Stomach (tissue), 4 donors: ENCODE measurements at regions not wholly inside any gene's neighbourhood (a gene's known extent, or its start where the extent isn't known, plus 50 kb on each side); places are given as distances from the start of the nearest gene placed in this dataset.

Experiments
- EP300 ChIP-seq: sonication (generic); formaldehyde crosslinking; IDR thresholded peaks from one replicate; pipeline ENCODE4 v1.6.1; 2017; ENCODE audit warnings: antibody characterized with exemption
- POLR2A ChIP-seq, 4 donors: fragments of 450-650 bp; IDR thresholded peaks; one replicate each; pipeline ENCODE4 v1.6.1; 2016; ENCODE audit warnings: antibody characterized with exemption in 4 of 4, control low read depth in 2 of 4, mild to moderate bottlenecking in 1 of 4, moderate library complexity in 1 of 4
- POLR2AphosphoS5 ChIP-seq, 3 donors: sonication (generic); formaldehyde crosslinking; IDR thresholded peaks; one replicate each; pipeline ENCODE4 v1.6.1; 2016; ENCODE audit warnings: antibody characterized with exemption in 3 of 3
- TF ChIP-seq, protein P1 (sequence below), 7 experiments: fragments of 450-650 bp in 4 of 7; fragments of 200-600 bp in 3 of 7; sonication (generic) in 3 of 7; IDR thresholded peaks; one replicate each; pipeline ENCODE4 v1.5.1; 2016 to 2019; ENCODE audit warnings: antibody characterized with exemption in 7 of 7, control low read depth in 2 of 7, mild to moderate bottlenecking in 1 of 7

DNA sequence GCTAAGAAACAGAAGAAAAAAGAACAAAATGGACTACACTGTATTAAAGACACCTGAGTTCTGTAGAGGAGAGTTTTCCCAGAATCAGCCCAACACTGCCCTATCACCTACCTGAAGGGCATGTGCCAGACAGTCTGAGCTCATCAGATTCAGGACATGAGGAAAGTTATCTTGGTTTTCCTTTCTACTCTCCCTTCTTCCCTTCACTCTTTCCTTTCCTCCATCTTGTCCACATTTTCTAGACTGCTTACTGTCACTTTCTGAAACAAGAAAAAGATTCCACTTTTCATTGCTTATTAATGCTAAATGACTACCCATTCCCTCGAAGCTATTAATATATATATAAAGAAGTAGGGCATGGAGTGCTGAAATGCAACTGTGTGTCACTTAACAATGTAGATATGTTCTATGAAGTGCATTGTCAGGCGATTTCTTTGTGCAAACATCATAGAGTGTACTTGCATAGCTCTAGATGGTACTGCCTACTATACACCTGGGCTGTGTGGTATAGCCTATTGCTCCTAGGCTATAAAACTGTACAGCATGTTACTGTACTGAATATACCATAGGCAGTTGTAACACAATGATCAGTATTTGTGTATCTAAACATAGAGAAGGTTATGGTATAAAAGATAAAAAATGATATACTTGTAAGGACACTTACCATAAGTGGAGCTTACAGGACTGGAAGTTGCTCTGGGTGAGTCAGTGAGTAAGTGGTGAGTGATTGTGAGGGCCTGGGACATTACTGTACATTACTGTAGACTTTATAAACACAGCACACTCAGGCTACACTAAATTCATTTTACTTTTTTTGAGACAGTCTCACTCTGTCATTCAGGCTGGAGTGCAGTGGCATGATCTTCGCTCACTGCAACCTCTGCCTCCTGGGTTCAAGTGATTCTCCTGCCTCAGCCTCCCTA lies 145.5 kb upstream of the ITGA6 start:
- TF ChIP-seq POLR2AphosphoS5 (IDR thresholded peaks at IDR 0.05): no peak
- TF ChIP-seq, protein P1, sequence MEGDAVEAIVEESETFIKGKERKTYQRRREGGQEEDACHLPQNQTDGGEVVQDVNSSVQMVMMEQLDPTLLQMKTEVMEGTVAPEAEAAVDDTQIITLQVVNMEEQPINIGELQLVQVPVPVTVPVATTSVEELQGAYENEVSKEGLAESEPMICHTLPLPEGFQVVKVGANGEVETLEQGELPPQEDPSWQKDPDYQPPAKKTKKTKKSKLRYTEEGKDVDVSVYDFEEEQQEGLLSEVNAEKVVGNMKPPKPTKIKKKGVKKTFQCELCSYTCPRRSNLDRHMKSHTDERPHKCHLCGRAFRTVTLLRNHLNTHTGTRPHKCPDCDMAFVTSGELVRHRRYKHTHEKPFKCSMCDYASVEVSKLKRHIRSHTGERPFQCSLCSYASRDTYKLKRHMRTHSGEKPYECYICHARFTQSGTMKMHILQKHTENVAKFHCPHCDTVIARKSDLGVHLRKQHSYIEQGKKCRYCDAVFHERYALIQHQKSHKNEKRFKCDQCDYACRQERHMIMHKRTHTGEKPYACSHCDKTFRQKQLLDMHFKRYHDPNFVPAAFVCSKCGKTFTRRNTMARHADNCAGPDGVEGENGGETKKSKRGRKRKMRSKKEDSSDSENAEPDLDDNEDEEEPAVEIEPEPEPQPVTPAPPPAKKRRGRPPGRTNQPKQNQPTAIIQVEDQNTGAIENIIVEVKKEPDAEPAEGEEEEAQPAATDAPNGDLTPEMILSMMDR (IDR thresholded peaks at IDR 0.05): no peak
- no peak for TF ChIP-seq POLR2A (IDR thresholded peaks at IDR 0.05)
- no peak for TF ChIP-seq EP300
